SK-N-SH treated with all-trans-retinoic acid at 6 μM for 48 hours (cell line): ENCODE measurements at regions not wholly inside any gene's neighbourhood (a gene's known extent, or its start where the extent isn't known, plus 50 kb on each side); places are given as distances from the start of the nearest gene placed in this dataset.

ENCODE experiments used
- ATAC-seq: fragments of 200-7000 bp; cut with Tn5 transposase; 3 replicates; pipeline ENCODE4 v1.9.1; 2020; ENCODE audit warnings: mild to moderate bottlenecking, moderate library complexity
- ARNTL ChIP-seq: fragments of 450-650 bp; formaldehyde crosslinking; IDR thresholded peaks from 2 replicates; pipeline ENCODE4 v1.5.0; 2020; ENCODE audit warnings: low read depth, mild to moderate bottlenecking, moderate library complexity, borderline replicate concordance
- BACH2 ChIP-seq: fragments of 250-450 bp; sonication (Bioruptor Pico); IDR thresholded peaks from 2 replicates; pipeline ENCODE4 v1.9.0; 2021; ENCODE audit warnings: mild to moderate bottlenecking, borderline replicate concordance
- CSDC2 ChIP-seq: fragments of 250-450 bp; sonication (Bioruptor Pico); IDR thresholded peaks from 2 replicates; pipeline ENCODE4 v1.5.0; 2020; ENCODE audit warnings: mild to moderate bottlenecking, moderate library complexity
- ESRRG ChIP-seq: fragments of 250-450 bp; sonication (Bioruptor Pico); IDR thresholded peaks from 2 replicates; pipeline ENCODE4 v1.6.1; 2021; ENCODE audit warnings: mild to moderate bottlenecking
- GLIS3 ChIP-seq: fragments of 250-450 bp; sonication (Bioruptor Pico); IDR thresholded peaks from 2 replicates; pipeline ENCODE4 v1.5.0; 2020; ENCODE audit warnings: mild to moderate bottlenecking, moderate library complexity
- ISL1 ChIP-seq: fragments of 250-450 bp; sonication (Bioruptor Pico); IDR thresholded peaks from 2 replicates; pipeline ENCODE4 v2.1.2; 2022; ENCODE audit warnings: mild to moderate bottlenecking, moderate library complexity
- OSR1 ChIP-seq: fragments of 250-450 bp; sonication (Bioruptor Pico); IDR thresholded peaks from 2 replicates; pipeline ENCODE4 v1.8.0; 2022; ENCODE audit warnings: moderate library complexity, mild to moderate bottlenecking, inconsistent platforms
- POU6F1 ChIP-seq: fragments of 250-450 bp; sonication (Bioruptor Pico); IDR thresholded peaks from 2 replicates; pipeline ENCODE4 v1.8.0; 2021; ENCODE audit warnings: low read depth, mild to moderate bottlenecking, moderate library complexity, borderline replicate concordance
- PPARA ChIP-seq: fragments of 250-450 bp; sonication (Bioruptor Pico); IDR thresholded peaks from 2 replicates; pipeline ENCODE4 v1.5.0; 2020; ENCODE audit warnings: mild to moderate bottlenecking, borderline replicate concordance
- RARB ChIP-seq: fragments of 250-450 bp; sonication (Bioruptor Pico); IDR thresholded peaks from 2 replicates; pipeline ENCODE4 v1.8.0; 2021; ENCODE audit warnings: mild to moderate bottlenecking, moderate library complexity
- SNAI2 ChIP-seq: fragments of 250-450 bp; sonication (Bioruptor Pico); IDR thresholded peaks from 2 replicates; pipeline ENCODE4 v1.5.0; 2020; ENCODE audit warnings: mild to moderate bottlenecking, moderate library complexity
- TOX ChIP-seq: fragments of 250-450 bp; sonication (Bioruptor Pico); IDR thresholded peaks from 2 replicates; pipeline ENCODE4 v1.8.0; 2021; ENCODE audit warnings: mild to moderate bottlenecking, moderate library complexity, borderline replicate concordance
- TSHZ2 ChIP-seq: fragments of 250-450 bp; sonication (Bioruptor Pico); IDR thresholded peaks from 2 replicates; pipeline ENCODE4 v1.5.0; 2020; ENCODE audit warnings: mild to moderate bottlenecking, moderate library complexity
- ZC3H10 ChIP-seq: fragments of 250-450 bp; sonication (Bioruptor Pico); IDR thresholded peaks from 2 replicates; pipeline ENCODE4 v1.5.1; 2021; ENCODE audit warnings: mild to moderate bottlenecking, moderate library complexity
- ZFP3 ChIP-seq: fragments of 250-450 bp; sonication (Bioruptor Pico); IDR thresholded peaks from 2 replicates; pipeline ENCODE4 v1.5.0; 2020; ENCODE audit warnings: mild to moderate bottlenecking, moderate library complexity
- ZFP30 ChIP-seq: fragments of 450-650 bp; formaldehyde crosslinking; IDR thresholded peaks from 2 replicates; pipeline ENCODE4 v1.5.0; 2022; ENCODE audit warnings: mild to moderate bottlenecking, moderate library complexity
- ZNF565 ChIP-seq: fragments of 450-650 bp; formaldehyde crosslinking; conservative IDR thresholded peaks from 2 replicates; pipeline ENCODE4 v1.5.0; 2020; ENCODE audit warnings: low read depth, mild to moderate bottlenecking, moderate library complexity
- ZNF70 ChIP-seq: fragments of 450-650 bp; formaldehyde crosslinking; IDR thresholded peaks from 2 replicates; pipeline ENCODE4 v1.5.0; 2020; ENCODE audit warnings: mild to moderate bottlenecking, moderate library complexity
- ZNF8 ChIP-seq: fragments of 450-650 bp; formaldehyde crosslinking; IDR thresholded peaks from 2 replicates; pipeline ENCODE4 v1.5.0; 2020; ENCODE audit warnings: mild to moderate bottlenecking, moderate library complexity
- TF ChIP-seq, protein P1 (sequence below): fragments of 250-450 bp; sonication (Bioruptor Pico); IDR thresholded peaks from 2 replicates; pipeline ENCODE4 v1.5.1; 2020; ENCODE audit warnings: low read depth, mild to moderate bottlenecking, moderate library complexity
- TF ChIP-seq, protein P2 (sequence below): fragments of 250-450 bp; sonication (Bioruptor Pico); IDR thresholded peaks from 2 replicates; pipeline ENCODE4 v1.5.1; 2021; ENCODE audit warnings: mild to moderate bottlenecking, moderate library complexity
- TF ChIP-seq, protein P3 (sequence below): fragments of 250-450 bp; sonication (Bioruptor Pico); IDR thresholded peaks from 2 replicates; pipeline ENCODE4 v1.8.0; 2020; ENCODE audit warnings: mild to moderate bottlenecking, moderate library complexity, borderline replicate concordance

DNA sequence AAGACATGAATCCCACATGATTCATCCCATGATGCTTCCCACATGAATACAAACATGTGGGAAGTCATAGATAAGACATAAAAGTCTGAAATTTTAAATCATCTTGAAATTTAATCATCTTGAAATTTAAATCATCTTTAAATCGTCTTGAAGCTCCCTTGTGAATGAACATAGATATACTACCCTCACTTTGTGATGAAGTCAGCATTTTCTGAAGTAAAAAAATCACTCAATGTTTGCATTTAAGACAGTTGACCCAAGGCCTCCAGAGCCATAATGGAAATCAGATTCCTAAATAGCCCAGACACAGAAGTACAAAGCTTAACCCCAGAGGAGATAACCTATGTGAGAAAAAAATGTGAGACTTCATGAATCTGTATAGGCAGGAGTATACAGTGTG lies 279.4 kb downstream of the ZBBX start:
- TF ChIP-seq SNAI2 (CRISPR knock-in tag) (no peak), ZNF565 (CRISPR knock-in tag) (no peak), ISL1 (CRISPR knock-in tag) (no peak), POU6F1 (CRISPR knock-in tag) (no peak), ZC3H10 (CRISPR knock-in tag) (no peak), OSR1 (CRISPR knock-in tag) (no peak), ESRRG (CRISPR knock-in tag) (no peak)
- TF ChIP-seq, protein P1, sequence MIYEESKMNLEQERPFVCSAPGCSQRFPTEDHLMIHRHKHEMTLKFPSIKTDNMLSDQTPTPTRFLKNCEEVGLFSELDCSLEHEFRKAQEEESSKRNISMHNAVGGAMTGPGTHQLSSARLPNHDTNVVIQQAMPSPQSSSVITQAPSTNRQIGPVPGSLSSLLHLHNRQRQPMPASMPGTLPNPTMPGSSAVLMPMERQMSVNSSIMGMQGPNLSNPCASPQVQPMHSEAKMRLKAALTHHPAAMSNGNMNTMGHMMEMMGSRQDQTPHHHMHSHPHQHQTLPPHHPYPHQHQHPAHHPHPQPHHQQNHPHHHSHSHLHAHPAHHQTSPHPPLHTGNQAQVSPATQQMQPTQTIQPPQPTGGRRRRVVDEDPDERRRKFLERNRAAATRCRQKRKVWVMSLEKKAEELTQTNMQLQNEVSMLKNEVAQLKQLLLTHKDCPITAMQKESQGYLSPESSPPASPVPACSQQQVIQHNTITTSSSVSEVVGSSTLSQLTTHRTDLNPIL, result no peak
- TF ChIP-seq, protein P2, sequence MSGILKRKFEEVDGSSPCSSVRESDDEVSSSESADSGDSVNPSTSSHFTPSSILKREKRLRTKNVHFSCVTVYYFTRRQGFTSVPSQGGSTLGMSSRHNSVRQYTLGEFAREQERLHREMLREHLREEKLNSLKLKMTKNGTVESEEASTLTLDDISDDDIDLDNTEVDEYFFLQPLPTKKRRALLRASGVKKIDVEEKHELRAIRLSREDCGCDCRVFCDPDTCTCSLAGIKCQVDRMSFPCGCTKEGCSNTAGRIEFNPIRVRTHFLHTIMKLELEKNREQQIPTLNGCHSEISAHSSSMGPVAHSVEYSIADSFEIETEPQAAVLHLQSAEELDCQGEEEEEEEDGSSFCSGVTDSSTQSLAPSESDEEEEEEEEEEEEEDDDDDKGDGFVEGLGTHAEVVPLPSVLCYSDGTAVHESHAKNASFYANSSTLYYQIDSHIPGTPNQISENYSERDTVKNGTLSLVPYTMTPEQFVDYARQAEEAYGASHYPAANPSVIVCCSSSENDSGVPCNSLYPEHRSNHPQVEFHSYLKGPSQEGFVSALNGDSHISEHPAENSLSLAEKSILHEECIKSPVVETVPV, result no peak
- no peak for ATAC-seq

GRCh38 chr3:167100200-167100599 lies 279.9 kb downstream of the ZBBX start:
- TF ChIP-seq ZNF565 (CRISPR knock-in tag) (no peak), BACH2 (CRISPR knock-in tag) (no peak)
- ATAC-seq, result no peak

GRCh38 chr3:167095976-167096375 lies 284.1 kb downstream of the ZBBX start:
- TF ChIP-seq TOX (CRISPR knock-in tag), result no peak
- TF ChIP-seq POU6F1 (CRISPR knock-in tag), result no peak
- no peak for TF ChIP-seq RARB (CRISPR knock-in tag)
- TF ChIP-seq BACH2 (CRISPR knock-in tag), result no peak
- TF ChIP-seq, protein P3, sequence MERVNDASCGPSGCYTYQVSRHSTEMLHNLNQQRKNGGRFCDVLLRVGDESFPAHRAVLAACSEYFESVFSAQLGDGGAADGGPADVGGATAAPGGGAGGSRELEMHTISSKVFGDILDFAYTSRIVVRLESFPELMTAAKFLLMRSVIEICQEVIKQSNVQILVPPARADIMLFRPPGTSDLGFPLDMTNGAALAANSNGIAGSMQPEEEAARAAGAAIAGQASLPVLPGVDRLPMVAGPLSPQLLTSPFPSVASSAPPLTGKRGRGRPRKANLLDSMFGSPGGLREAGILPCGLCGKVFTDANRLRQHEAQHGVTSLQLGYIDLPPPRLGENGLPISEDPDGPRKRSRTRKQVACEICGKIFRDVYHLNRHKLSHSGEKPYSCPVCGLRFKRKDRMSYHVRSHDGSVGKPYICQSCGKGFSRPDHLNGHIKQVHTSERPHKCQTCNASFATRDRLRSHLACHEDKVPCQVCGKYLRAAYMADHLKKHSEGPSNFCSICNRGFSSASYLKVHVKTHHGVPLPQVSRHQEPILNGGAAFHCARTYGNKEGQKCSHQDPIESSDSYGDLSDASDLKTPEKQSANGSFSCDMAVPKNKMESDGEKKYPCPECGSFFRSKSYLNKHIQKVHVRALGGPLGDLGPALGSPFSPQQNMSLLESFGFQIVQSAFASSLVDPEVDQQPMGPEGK, result no peak
- TF ChIP-seq, protein P2, result no peak
- TF ChIP-seq ISL1 (CRISPR knock-in tag), result no peak
- TF ChIP-seq ZFP3 (CRISPR knock-in tag), result no peak
- TF ChIP-seq ARNTL (CRISPR knock-in tag), result no peak
- no peak for TF ChIP-seq SNAI2 (CRISPR knock-in tag)
- TF ChIP-seq, protein P1, result no peak
- no peak for TF ChIP-seq ZNF70 (CRISPR knock-in tag)
- TF ChIP-seq ZNF565 (CRISPR knock-in tag), result no peak
- no peak for TF ChIP-seq ZFP30 (CRISPR knock-in tag)
- no peak for TF ChIP-seq ESRRG (CRISPR knock-in tag)
- TF ChIP-seq PPARA (CRISPR knock-in tag), result no peak
- no peak for TF ChIP-seq GLIS3 (CRISPR knock-in tag)
- no peak for TF ChIP-seq CSDC2 (CRISPR knock-in tag)
- TF ChIP-seq TSHZ2 (CRISPR knock-in tag), result no peak
- no peak for TF ChIP-seq ZNF8 (CRISPR knock-in tag)
- TF ChIP-seq, all 23 proteins: peak for 0
- ATAC-seq, result no peak
